GM18870 (cell line): ENCODE measurements at regions not wholly inside any gene's neighbourhood (a gene's known extent, or its start where the extent isn't known, plus 50 kb on each side); places are given as distances from the start of the nearest gene placed in this dataset.
A peak's percentile ranks its signal among the peaks of the same experiment; 100 is the strongest.
"Not testable (repeated sequence)": the region's sequence is repeated elsewhere in the genome, so short reads cannot be mapped to it uniquely, and the experiment has no call there.

Experiments
- ATAC-seq: cut with Tn5 transposase; IDR thresholded peaks from one replicate; pipeline ENCODE4 v1.9.1; 2021; ENCODE audit warnings: moderate library complexity; ENCODE audit not compliant: unreplicated experiment

- no peak for ATAC-seq
These were observed 307.9 kb downstream of the PDCD6IP start for GRCh38 chr3:34106379-34106778.

DNA sequence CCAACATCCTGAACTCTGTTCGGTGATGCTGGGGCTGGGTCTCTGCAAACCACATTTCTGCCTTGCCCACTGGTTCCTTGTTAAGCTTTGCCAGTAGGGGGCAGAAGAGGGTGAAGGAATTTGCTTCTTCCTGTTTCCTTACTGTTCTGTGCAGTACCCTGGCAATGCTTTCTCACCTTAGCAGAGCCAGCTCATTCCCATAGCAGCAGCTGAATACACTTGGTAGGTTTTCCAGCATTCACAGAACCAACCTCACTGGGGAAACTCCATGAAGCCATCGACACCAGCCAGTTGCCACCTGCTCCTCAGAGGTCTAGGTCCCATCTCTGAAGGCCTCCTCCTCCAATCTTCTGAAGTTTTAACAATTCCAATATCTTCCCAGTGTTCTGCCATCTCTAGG lies 308.4 kb downstream of the PDCD6IP start:
- ATAC-seq = peak; percentile 44

DNA sequence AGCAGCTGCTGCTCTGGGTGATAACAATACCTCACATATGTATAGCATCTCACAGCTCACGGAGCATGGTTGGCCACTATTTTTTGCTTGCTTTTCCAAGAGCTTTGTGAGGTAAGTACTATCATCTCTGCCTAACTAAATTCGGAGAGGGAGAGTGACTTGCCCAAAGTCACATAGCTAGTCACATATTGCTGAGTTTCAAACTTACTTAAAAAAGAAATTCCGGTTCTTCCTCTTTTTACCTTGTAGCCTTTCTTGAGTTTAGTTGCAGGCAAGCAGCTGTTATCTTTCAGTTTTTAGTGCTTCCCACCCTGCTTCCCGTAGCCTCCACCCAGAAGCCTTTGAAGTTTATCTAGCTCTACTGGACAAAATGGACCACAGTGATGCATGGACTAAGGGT lies 309.2 kb downstream of the PDCD6IP start:
- ATAC-seq = peak; percentile 54

DNA sequence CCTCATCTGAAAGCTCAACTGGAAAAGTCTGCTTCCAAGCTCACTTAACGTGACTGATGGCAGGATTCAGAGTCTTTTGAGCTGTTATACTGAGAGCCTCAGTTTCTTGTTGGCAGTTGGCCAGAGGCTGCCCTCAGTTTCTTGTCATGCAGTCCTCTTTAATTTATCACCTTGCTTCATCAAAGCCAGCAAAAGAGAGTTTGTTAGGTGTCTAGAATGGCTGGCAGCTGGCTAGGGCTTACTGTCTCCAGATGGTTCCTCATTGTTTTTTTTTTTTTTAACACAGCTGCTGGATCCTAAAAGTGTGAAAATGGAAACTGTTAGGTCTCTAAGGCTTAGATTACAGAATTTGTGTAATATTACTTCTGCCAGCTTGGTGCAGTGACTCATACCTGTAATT lies 310.6 kb downstream of the PDCD6IP start:
- no peak for ATAC-seq

DNA sequence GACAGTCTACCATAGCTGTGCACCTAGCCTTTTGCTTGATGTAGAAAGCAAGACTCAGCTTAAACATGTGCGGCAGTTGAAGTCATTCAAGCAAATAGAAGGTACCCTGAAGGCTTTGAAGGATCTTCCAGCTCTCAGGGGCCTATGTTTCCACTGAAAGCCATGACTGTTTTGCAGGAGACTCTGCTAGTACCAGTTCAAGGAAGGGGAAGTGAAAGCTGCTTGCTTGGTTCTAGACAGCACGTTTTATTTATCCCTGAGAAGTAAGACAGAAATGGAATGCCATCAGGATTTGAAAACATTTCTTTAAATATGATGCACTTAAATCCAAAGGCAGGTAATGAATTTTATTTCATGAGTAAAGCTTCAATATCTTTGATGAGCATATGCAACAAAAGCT lies 311.4 kb downstream of the PDCD6IP start:
- peak; percentile 35 for ATAC-seq

DNA sequence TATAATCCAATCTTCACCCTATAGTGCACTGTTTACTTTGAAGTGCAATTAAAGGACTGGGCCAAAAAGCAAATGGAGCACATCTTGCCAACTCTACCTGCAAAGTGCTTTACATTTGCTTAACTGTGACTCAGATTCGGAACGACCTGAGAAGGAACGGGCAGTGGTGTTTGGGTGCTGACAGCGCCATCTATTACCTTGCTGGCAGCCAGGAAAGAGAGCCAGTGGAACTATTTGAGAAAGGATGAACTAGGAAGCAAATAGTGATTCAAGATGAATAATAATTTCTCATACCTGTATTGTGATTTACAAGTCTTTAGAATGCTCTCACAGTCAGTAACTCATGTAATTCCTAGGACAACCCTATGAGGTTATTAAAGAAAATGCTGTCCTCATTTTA lies 312.9 kb downstream of the PDCD6IP start:
- no peak for ATAC-seq

GRCh38 chr3:34112261-34112660 lies 313.8 kb downstream of the PDCD6IP start:
- ATAC-seq = not testable (repeated sequence)

- ATAC-seq = no peak
These were observed 332.7 kb downstream of the PDCD6IP start for GRCh38 chr3:34131091-34131490.

DNA sequence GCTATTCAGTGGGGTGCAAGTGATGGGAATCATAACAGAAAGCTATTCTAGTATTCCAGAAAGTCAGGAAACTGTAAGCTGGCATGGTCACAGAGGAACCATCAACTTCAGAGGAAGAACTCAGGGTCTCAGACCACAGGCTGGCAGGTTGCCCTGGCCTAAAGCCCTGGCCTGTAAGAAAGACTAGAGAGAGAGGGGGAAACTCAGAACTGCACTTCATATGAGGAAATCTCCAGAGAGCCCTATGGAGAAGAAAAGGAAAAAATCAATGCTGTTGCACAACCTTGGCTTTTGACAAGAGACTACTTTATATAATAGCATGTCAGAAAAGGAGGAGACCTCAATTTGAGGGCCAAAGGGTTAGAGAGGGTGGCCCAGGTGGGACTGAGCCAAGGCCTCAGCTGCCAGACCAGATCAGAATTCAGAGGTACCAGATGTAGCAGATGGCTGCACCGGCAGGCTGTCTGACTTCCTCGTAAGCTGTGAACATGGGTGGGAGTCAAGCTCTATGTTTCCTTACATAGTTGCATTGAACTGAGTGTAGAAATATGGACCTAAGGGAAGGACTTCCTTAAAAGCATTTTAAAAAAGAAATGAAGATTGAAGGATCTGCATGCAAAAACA lies 333.8 kb downstream of the PDCD6IP start:
- ATAC-seq = no peak

GRCh38 chr3:34139566-34139965 lies 341.1 kb downstream of the PDCD6IP start:
- no peak for ATAC-seq

GRCh38 chr3:34140616-34141015 lies 342.2 kb downstream of the PDCD6IP start:
- ATAC-seq = no peak

DNA sequence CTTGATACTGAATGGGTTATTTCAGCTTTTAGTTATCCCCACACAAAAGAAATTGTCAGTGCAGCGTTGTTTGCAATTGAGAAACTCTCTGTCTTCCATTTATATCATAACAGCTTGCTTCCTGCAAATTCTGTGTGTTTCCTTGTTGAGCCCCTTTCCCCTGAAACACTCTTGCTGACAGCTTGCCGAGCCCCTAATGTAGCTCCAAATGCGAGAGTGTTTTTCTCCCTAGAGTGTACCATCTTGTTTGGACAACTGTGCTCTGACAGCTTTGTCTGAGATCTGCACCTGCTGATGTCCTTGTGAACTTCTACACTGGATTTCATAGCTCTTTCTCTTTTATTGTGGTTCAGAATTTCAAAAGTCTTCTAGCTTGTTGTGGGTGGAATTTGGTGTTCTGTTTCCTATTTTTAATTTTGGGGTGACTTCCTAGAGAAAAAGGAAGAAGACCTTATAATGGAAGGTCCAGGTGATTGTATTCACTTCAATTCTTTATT lies 343.5 kb downstream of the PDCD6IP start:
- ATAC-seq = no peak

DNA sequence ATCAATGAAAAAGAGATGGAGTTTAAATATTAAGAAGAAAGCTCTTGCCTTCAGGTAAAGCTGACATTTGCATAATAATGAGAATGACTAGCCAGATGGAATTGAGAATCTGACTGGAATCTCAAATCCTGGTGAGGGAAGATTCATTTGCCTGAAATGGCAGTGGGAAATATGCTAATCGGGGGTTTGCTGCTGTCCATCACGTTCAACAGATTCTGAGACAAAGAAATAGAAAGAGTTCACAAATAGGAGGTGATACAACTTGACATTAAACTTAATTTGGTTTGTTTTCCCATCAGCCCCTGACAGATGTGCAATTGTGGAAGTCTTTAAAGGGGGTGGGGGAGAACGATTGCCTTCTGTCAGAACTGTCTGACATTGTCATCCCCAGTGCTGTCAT lies 347.4 kb downstream of the PDCD6IP start:
- no peak for ATAC-seq

GRCh38 chr3:34146596-34146995 lies 348.2 kb downstream of the PDCD6IP start:
- no peak for ATAC-seq

DNA sequence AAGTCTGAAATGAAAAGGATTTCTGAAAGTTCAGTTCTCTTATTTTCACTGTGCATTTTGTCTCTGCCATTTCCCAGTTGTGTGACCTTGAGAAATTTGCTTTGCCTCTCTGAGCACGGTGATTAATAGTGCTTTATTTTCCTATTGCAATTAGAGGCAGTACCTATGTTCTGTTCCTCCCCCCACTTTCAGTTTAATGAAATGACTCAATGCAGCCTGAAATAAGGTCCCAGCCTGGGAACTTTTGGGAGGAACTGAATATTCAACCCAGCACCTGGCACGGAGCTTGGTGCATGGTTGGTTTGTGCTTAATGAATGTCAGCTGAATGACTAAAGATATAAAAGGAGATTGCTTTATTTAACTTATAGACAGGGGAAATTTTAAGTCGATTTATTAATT lies 352.6 kb downstream of the PDCD6IP start:
- peak; percentile 62 for ATAC-seq

GRCh38 chr3:34152656-34153055 lies 354.2 kb downstream of the PDCD6IP start:
- no peak for ATAC-seq

DNA sequence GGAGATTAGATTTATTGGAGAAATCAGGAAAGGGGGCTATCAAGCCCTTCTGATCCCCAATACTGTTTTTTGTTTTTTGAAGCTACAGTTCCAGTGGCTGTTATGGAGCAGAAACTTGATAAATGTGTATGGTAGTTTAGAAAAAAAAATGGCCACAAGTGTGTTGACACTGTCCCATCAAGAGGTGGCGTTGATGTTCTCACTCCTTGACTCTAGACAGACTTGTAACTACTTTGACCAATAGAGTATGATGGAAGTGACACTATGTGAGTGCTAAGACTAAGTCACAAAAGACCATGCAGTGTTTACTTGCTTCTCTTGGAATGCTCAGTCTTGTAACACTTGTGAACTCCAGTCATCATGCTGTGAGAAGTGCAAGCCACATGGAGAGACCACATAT lies 356.7 kb downstream of the PDCD6IP start:
- no peak for ATAC-seq

DNA sequence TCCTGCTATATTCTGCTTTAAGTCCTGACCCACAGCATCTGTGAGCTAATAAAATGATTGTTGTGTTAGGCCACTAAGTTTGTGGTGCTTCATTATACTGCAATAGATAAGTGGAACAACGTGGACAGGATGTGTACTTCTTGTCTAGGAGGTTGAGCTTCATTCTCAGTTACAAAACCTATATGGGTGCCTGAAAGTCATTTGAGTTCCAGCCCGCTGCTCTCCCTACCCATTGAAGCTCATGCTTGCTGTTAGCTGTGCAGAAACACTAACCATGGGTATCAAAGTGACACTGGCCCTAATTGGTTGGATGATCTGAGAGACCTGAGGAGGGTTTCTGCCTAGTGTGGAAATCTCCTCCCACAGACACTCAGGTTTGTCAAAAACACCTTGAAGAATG lies 357.2 kb downstream of the PDCD6IP start:
- peak; percentile 54 for ATAC-seq

DNA sequence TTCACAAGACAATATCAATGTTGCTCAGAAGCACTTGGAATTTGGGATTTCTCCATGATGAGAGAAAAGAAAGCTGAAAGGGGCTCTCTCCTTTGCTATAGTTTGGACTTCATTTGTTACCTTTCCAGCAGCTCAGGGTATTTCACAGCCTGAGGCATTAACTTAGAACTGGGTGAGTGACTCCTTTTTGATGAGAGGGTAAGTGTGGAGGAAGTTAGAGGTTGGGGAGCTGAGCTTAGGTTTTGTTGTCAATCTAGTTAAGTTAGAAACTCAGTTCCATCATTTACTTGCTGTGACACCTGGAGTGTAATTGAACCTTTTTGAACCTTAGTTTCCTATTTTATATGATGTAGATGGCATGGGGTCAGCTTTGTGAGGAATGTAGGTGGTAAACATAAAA lies 359.1 kb downstream of the PDCD6IP start:
- no peak for ATAC-seq

- no peak for ATAC-seq
These were observed 361.4 kb downstream of the PDCD6IP start for GRCh38 chr3:34159613-34160420.

DNA sequence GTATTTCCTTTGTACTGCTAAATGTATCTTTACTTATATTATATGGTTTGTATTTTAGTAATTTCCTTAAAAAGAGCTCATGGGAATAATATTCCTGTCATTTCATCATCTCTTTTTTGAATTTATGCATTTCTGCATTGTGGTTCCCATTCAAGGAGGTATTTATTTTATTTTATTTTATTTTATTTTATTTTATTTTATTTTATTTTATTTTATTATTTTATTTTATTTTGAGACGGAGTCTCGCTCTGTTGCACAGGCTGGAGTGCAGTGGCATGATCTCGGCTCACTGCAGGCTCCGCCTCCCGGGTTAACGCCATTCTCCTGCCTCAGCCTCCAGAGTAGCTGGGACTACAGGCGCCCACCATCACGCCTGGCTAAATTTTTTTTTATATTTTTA lies 371.2 kb downstream of the PDCD6IP start:
- ATAC-seq = not testable (repeated sequence)

- ATAC-seq = no peak
These were observed 376.3 kb downstream of the PDCD6IP start for GRCh38 chr3:34174740-34175139.
